ENCODE measurements at regions not wholly inside any gene's neighbourhood (a gene's known extent, or its start where the extent isn't known, plus 50 kb on each side); places are given as distances from the start of the nearest gene placed in this dataset.

DNA sequence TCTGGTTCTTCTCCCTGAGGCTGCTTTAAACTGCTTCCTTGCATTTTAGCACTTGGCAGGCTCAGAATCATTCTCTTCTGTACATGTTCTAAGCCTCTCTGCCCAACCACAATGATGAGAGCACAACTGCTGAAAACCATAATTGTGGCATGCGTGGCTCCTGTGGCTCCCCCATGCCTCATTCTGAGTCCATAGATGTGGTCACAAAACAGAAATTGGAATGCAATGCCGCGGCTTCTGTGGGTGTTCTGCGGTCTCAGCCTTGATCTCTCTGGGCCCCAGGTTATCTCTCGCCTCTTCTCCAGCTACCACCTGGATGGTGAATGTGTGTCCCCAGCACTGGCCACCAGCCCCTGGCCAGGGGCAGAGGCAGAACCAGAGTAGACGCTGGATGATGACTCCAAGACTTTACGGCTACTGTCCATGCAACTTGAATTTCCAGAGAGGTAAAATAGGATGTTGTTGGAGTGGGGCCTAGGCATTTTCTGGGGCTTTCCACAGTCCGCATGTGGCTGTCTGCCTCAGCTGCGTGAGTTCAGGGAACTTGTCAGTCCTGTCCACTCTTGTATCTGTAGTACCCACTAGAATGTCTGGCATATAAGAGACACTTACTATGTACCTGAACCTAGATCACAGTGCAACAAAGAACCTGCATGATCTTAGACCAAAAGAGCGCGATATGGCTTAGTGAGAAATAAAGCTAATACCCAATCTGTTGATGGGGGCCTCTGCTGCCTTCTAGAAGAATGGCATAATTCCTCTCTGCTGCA is 52.4 kb upstream of the ADRB1 start:
- H3K27ac Mint-ChIP-seq, result peak overlapping the region; percentile 10
- no peaks in the 10 kb centered on the region for H3K36me3 Mint-ChIP-seq (ENCODE audit: low read depth)
- peak; percentile 41 for DNase-seq
- no peak overlapping the region for H3K4me3 Mint-ChIP-seq
- H3K4me1 Mint-ChIP-seq (ENCODE audit: low read depth), result peaks cover 6% of the 10 kb centered on the region
- peaks cover 77% of the 10 kb centered on the region for H3K27me3 Mint-ChIP-seq
- H3K9me3 Mint-ChIP-seq, result peaks cover 18% of the 10 kb centered on the region

DNA sequence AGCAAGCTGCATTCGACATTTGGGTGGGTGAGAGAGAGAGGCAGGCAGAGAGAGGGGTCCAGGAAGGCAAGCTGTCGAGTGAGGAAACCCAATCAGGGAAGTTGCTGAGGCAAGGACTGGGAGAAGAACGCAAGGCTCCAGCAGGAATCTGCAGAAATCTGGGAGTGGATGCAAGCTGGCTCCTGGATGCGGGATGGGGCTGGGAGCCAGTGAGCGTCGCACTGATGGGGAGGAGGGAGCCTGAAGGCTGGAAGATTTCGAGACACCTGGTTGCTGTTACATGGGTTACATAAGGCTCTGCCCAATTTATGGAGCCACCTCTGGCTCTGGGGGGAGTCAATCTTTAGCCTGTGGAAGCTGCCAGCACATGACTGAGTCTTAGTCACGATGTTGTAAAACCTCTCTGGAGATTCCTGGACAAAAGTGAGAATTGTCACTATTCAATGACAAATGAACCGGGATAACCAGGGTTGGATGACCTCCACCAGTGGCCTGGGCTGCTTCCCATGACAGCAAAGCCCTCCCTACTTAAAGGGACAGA is 51.1 kb upstream of the ADRB1 start:
- peaks cover 7% of the 10 kb centered on the region for H3K9me3 Mint-ChIP-seq
- no peak for DNase-seq
- peaks cover 6% of the 10 kb centered on the region for H3K4me1 Mint-ChIP-seq (ENCODE audit: low read depth)
- no peak overlapping the region for H3K4me3 Mint-ChIP-seq
- peaks cover 78% of the 10 kb centered on the region for H3K27me3 Mint-ChIP-seq
- H3K36me3 Mint-ChIP-seq (ENCODE audit: low read depth), result no peaks in the 10 kb centered on the region
- no peak overlapping the region for H3K27ac Mint-ChIP-seq

DNA sequence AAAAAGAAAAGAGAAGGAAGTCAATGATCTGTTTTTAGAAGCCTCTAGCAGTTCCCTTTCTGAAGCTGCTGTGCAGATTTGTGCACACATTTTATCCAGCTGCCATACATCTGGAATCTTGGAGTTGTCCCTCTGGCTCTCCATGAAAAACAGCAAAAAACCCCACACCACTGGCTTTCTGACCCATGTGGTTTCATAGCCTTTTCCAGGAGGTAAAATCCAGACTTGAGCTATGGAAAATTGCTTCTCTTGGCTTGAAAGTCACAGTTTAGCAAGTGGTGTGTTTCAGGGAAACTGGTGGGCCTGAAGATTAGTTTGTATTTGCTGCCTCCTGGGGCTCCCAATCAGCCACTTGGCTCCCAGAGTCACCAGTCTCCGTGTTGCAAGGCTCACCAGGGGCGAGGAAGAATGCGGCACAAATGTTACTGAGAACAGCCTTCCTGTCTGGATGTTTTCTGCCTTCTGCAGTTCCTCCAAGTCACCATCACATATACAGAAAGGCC is 50.1 kb upstream of the ADRB1 start:
- Mint-ChIP-seq H3K27me3 (peaks cover 68% of the 10 kb centered on the region), H3K27ac (no peak overlapping the region), H3K4me1 (ENCODE audit: low read depth) (peaks cover 6% of the 10 kb centered on the region), H3K4me3 (no peak overlapping the region), H3K9me3 (no peaks in the 10 kb centered on the region), H3K36me3 (ENCODE audit: low read depth) (no peaks in the 10 kb centered on the region)
- DNase-seq, result no peak
